ENCODE measurements at regions not wholly inside any gene's neighbourhood (a gene's known extent, or its start where the extent isn't known, plus 50 kb on each side); places are given as distances from the start of the nearest gene placed in this dataset.

- DNase-seq (ENCODE audit: low read depth, low spot score): no peak
Observed at GRCh38 chr15:39487458-39487735, 93.5 kb upstream of the THBS1 start.

DNA sequence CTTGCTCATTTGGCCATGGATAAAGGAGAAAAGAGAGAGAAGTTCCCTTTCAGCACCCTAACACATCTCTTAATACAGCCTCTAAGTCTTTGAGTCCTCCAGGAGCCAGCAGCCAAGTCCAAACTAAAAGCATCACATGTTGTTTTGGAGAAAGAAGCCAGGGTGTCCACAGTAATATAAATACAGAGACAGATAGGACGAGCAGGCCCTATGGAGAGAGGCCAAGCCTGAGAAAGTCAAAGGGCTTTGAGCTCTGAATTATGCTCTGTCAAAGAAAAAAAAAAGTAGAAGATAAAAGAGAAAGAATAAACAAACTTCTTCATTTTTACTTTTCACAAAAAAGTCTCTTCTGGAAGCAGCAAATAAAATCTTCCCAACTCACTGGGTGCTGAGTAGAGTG is 92.4 kb upstream of the THBS1 start:
- Histone ChIP-seq H3K9ac (ENCODE audit: insufficient read length, low read depth) (no peak overlapping the region), H3K27me3 (ENCODE audit: insufficient read depth, insufficient read length) (no peaks in the 10 kb centered on the region), H3K4me1 (ENCODE audit: insufficient read depth, insufficient read length) (no peaks in the 10 kb centered on the region), H3K4me3 (ENCODE audit: insufficient read length, low read depth) (no peak overlapping the region), H3K9me3 (ENCODE audit: insufficient read depth, low read length) (no peaks in the 10 kb centered on the region), H3K36me3 (ENCODE audit: insufficient read depth, insufficient read length, low read length) (no peaks in the 10 kb centered on the region)
- no peak for DNase-seq (ENCODE audit: low read depth, low spot score)
- no peak for TF ChIP-seq ZNF274 (IDR thresholded peaks at IDR 0.05; ENCODE audit: low read depth, low read length)
- no peak for TF ChIP-seq YY1 (IDR thresholded peaks at IDR 0.05; ENCODE audit: insufficient read depth, insufficient read length)
- no peak for TF ChIP-seq SUZ12 (IDR thresholded peaks at IDR 0.05; ENCODE audit: extremely low read depth, insufficient read depth, insufficient read length)

More at GRCh38 chr15:39487458-39487735, 93.5 kb upstream of the THBS1 start:
- no peaks in the 10 kb centered on the region for H3K4me1 ChIP-seq (ENCODE audit: insufficient read depth, insufficient read length)
- TF ChIP-seq ZNF274 (IDR thresholded peaks at IDR 0.05; ENCODE audit: low read depth, low read length) (no peak), SUZ12 (IDR thresholded peaks at IDR 0.05; ENCODE audit: extremely low read depth, insufficient read depth, insufficient read length) (no peak), YY1 (IDR thresholded peaks at IDR 0.05; ENCODE audit: insufficient read depth, insufficient read length) (no peak)
- no peak overlapping the region for H3K9ac ChIP-seq (ENCODE audit: insufficient read length, low read depth)
- no peaks in the 10 kb centered on the region for H3K9me3 ChIP-seq (ENCODE audit: insufficient read depth, low read length)
- H3K4me3 ChIP-seq (ENCODE audit: insufficient read length, low read depth): no peak overlapping the region
- no peaks in the 10 kb centered on the region for H3K27me3 ChIP-seq (ENCODE audit: insufficient read depth, insufficient read length)
- H3K36me3 ChIP-seq (ENCODE audit: insufficient read depth, insufficient read length, low read length): no peaks in the 10 kb centered on the region

- no peak for DNase-seq (ENCODE audit: low read depth, low spot score)
- no peaks in the 10 kb centered on the region for H3K36me3 ChIP-seq (ENCODE audit: insufficient read depth, insufficient read length, low read length)
- TF ChIP-seq SUZ12 (IDR thresholded peaks at IDR 0.05; ENCODE audit: extremely low read depth, insufficient read depth, insufficient read length): no peak
- TF ChIP-seq YY1 (IDR thresholded peaks at IDR 0.05; ENCODE audit: insufficient read depth, insufficient read length): no peak
- no peak for TF ChIP-seq ZNF274 (IDR thresholded peaks at IDR 0.05; ENCODE audit: low read depth, low read length)
- no peak overlapping the region for H3K9ac ChIP-seq (ENCODE audit: insufficient read length, low read depth)
- H3K9me3 ChIP-seq (ENCODE audit: insufficient read depth, low read length): no peaks in the 10 kb centered on the region
- H3K27me3 ChIP-seq (ENCODE audit: insufficient read depth, insufficient read length): no peaks in the 10 kb centered on the region
- no peak overlapping the region for H3K4me3 ChIP-seq (ENCODE audit: insufficient read length, low read depth)
- no peaks in the 10 kb centered on the region for H3K4me1 ChIP-seq (ENCODE audit: insufficient read depth, insufficient read length)
Observed at GRCh38 chr15:39488961-39489360, 91.9 kb upstream of the THBS1 start.

DNA sequence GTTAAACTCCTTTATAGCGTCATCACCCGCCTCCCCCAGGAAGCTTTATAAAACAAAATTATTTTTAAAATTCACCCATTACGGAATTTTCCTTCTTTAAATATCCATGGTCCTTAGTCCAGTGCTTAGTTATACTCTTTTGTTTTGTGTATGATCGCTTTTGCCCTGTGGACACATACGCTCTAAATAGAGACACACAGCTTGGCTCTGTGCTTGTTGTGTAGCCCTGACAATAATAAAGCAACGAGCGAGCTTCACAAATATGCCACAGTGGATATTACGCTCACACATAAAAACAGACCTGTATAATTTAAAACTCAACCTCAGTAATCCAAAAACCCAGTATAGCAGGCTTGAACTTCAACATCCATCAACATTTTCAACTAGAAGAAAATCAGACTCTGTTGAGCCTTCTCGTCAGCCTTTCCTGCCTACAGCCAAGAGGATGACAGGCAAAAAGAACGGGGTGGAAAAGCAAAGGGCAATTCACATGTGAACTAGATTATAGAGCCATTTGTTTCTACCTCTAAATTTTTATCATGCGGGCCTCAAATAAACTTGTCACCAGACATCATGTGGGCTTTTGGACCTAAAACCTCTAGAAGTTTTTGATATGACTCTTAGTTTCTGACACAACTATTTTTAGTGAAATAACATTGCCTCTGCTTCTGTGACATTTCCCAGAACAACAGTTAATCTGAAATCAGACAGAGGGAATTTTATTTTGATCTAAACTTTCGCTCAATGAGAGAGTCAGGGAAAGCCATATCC is 89.6 kb upstream of the THBS1 start:
- Histone ChIP-seq H3K4me3 (ENCODE audit: insufficient read length, low read depth) (no peak overlapping the region), H3K27me3 (ENCODE audit: insufficient read depth, insufficient read length) (no peaks in the 10 kb centered on the region), H3K9me3 (ENCODE audit: insufficient read depth, low read length) (no peaks in the 10 kb centered on the region), H3K4me1 (ENCODE audit: insufficient read depth, insufficient read length) (no peaks in the 10 kb centered on the region), H3K9ac (ENCODE audit: insufficient read length, low read depth) (no peak overlapping the region), H3K36me3 (ENCODE audit: insufficient read depth, insufficient read length, low read length) (no peaks in the 10 kb centered on the region)
- DNase-seq (ENCODE audit: low read depth, low spot score): no peak
- TF ChIP-seq SUZ12 (IDR thresholded peaks at IDR 0.05; ENCODE audit: extremely low read depth, insufficient read depth, insufficient read length) (no peak), YY1 (IDR thresholded peaks at IDR 0.05; ENCODE audit: insufficient read depth, insufficient read length) (no peak), ZNF274 (IDR thresholded peaks at IDR 0.05; ENCODE audit: low read depth, low read length) (no peak)

DNA sequence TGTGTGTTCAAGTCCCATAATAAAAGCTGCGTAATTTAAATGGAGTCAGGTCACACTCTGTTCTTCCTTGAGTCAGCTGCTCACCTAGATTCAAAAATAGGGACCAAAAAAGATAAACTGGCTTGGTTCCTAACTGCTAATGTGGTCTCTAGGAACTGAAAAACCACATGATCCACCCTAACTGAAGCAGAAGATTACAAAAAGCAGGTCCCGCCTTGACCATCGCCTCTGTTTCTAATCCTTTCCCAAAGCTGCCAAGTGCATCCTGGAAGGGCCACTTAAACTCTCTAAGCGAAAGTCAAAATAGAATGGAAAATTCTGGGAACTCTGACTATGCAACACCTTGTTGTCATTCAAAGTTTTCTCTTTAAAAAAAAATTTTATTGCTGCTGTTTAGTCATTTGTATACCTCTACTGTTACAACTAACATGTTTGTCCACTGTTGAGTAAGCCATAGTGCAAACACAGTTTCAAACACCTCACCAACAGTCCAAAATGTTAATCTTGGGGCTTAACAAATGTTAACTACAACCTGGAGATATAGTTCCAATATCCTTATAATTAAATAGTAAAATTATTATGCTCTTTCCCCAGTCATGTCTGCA is 88.9 kb upstream of the THBS1 start:
- DNase-seq (ENCODE audit: low read depth, low spot score): no peak
- H3K36me3 ChIP-seq (ENCODE audit: insufficient read depth, insufficient read length, low read length): no peaks in the 10 kb centered on the region
- H3K27me3 ChIP-seq (ENCODE audit: insufficient read depth, insufficient read length): no peaks in the 10 kb centered on the region
- no peak overlapping the region for H3K9ac ChIP-seq (ENCODE audit: insufficient read length, low read depth)
- no peak for TF ChIP-seq SUZ12 (IDR thresholded peaks at IDR 0.05; ENCODE audit: extremely low read depth, insufficient read depth, insufficient read length)
- TF ChIP-seq YY1 (IDR thresholded peaks at IDR 0.05; ENCODE audit: insufficient read depth, insufficient read length): no peak
- TF ChIP-seq ZNF274 (IDR thresholded peaks at IDR 0.05; ENCODE audit: low read depth, low read length): no peak
- H3K4me3 ChIP-seq (ENCODE audit: insufficient read length, low read depth): no peak overlapping the region
- no peaks in the 10 kb centered on the region for H3K4me1 ChIP-seq (ENCODE audit: insufficient read depth, insufficient read length)
- no peaks in the 10 kb centered on the region for H3K9me3 ChIP-seq (ENCODE audit: insufficient read depth, low read length)

GRCh38 chr15:39493424-39494067 is 87.3 kb upstream of the THBS1 start:
- no peaks in the 10 kb centered on the region for H3K36me3 ChIP-seq (ENCODE audit: insufficient read depth, insufficient read length, low read length)
- DNase-seq (ENCODE audit: low read depth, low spot score): no peak
- H3K9me3 ChIP-seq (ENCODE audit: insufficient read depth, low read length): no peaks in the 10 kb centered on the region
- no peak overlapping the region for H3K4me3 ChIP-seq (ENCODE audit: insufficient read length, low read depth)
- H3K4me1 ChIP-seq (ENCODE audit: insufficient read depth, insufficient read length): no peaks in the 10 kb centered on the region
- TF ChIP-seq ZNF274 (IDR thresholded peaks at IDR 0.05; ENCODE audit: low read depth, low read length) (no peak), YY1 (IDR thresholded peaks at IDR 0.05; ENCODE audit: insufficient read depth, insufficient read length) (no peak)
- no peaks in the 10 kb centered on the region for H3K27me3 ChIP-seq (ENCODE audit: insufficient read depth, insufficient read length)
- no peak overlapping the region for H3K9ac ChIP-seq (ENCODE audit: insufficient read length, low read depth)

GRCh38 chr15:39494462-39494861 is 86.4 kb upstream of the THBS1 start:
- H3K4me1 ChIP-seq (ENCODE audit: insufficient read depth, insufficient read length): no peaks in the 10 kb centered on the region
- no peak overlapping the region for H3K4me3 ChIP-seq (ENCODE audit: insufficient read length, low read depth)
- no peak overlapping the region for H3K9ac ChIP-seq (ENCODE audit: insufficient read length, low read depth)
- no peak for TF ChIP-seq SUZ12 (IDR thresholded peaks at IDR 0.05; ENCODE audit: extremely low read depth, insufficient read depth, insufficient read length)
- no peak for TF ChIP-seq YY1 (IDR thresholded peaks at IDR 0.05; ENCODE audit: insufficient read depth, insufficient read length)
- no peak for TF ChIP-seq ZNF274 (IDR thresholded peaks at IDR 0.05; ENCODE audit: low read depth, low read length)
- no peaks in the 10 kb centered on the region for H3K27me3 ChIP-seq (ENCODE audit: insufficient read depth, insufficient read length)
- H3K9me3 ChIP-seq (ENCODE audit: insufficient read depth, low read length): no peaks in the 10 kb centered on the region
- H3K36me3 ChIP-seq (ENCODE audit: insufficient read depth, insufficient read length, low read length): no peaks in the 10 kb centered on the region
- DNase-seq (ENCODE audit: low read depth, low spot score): no peak
